H9 (cell line): ENCODE measurements at regions not wholly inside any gene's neighbourhood (a gene's known extent, or its start where the extent isn't known, plus 50 kb on each side); places are given as distances from the start of the nearest gene placed in this dataset.

ENCODE experiments used
- DNase-seq: peaks from one replicate; pipeline ENCODE4 v3.0.0-alpha.2; 2017
- H2AFZ ChIP-seq: one replicate; pipeline ENCODE4 v1.6.1; 2013; ENCODE audit warnings: mild to moderate bottlenecking, low read length, control low read depth, moderate library complexity
- H2AK5ac ChIP-seq: 2 replicates; pipeline ENCODE4 v1.6.1; 2013; ENCODE audit warnings: low read length, control low read depth, mixed read lengths; ENCODE audit not compliant: insufficient read length
- H2BK120ac ChIP-seq: one replicate; pipeline ENCODE4 v1.6.1; 2013; ENCODE audit warnings: low read depth, mild to moderate bottlenecking, low read length, control low read depth, inconsistent platforms; ENCODE audit not compliant: poor library complexity, severe bottlenecking
- H2BK12ac ChIP-seq: 2 replicates; pipeline ENCODE4 v1.6.1; 2013; ENCODE audit warnings: low read length, control low read depth, mixed read lengths, low read depth; ENCODE audit not compliant: insufficient read length
- H2BK15ac ChIP-seq: 2 replicates; pipeline ENCODE4 v1.6.1; 2013; ENCODE audit warnings: low read depth, low read length, control low read depth
- H2BK20ac ChIP-seq: one replicate; pipeline ENCODE4 v1.6.1; 2013; ENCODE audit warnings: low read depth, mild to moderate bottlenecking, low read length, control low read depth, inconsistent platforms; ENCODE audit not compliant: poor library complexity, severe bottlenecking
- H2BK5ac ChIP-seq: 2 replicates; pipeline ENCODE4 v1.6.1; 2013; ENCODE audit warnings: low read length, control low read depth, mixed read lengths; ENCODE audit not compliant: insufficient read length
- H3K14ac ChIP-seq: 2 replicates; pipeline ENCODE4 v1.6.1; 2013; ENCODE audit warnings: low read length, control low read depth; ENCODE audit not compliant: insufficient read depth
- H3K18ac ChIP-seq: 2 replicates; pipeline ENCODE4 v1.6.1; 2013; ENCODE audit warnings: low read depth, mild to moderate bottlenecking, mixed read lengths, low read length, control low read depth; ENCODE audit not compliant: insufficient read length
- H3K23ac ChIP-seq: 2 replicates; pipeline ENCODE4 v1.6.1; 2013; ENCODE audit warnings: low read length, control low read depth, mixed read lengths, low read depth; ENCODE audit not compliant: insufficient read length
- H3K23me2 ChIP-seq: 2 replicates; pipeline ENCODE4 v1.6.1; 2013; ENCODE audit warnings: low read depth, mild to moderate bottlenecking, mixed read lengths, low read length, control low read depth; ENCODE audit not compliant: insufficient read length, poor library complexity, severe bottlenecking
- H3K27ac ChIP-seq: 2 replicates; pipeline ENCODE4 v1.5.1; 2013; ENCODE audit warnings: low read length, control low read depth, mixed read lengths, low read depth; ENCODE audit not compliant: insufficient read length
- H3K27me3 ChIP-seq: 2 replicates; pipeline ENCODE4 v1.6.1; 2013; ENCODE audit warnings: low read length, control low read depth, inconsistent platforms; ENCODE audit not compliant: insufficient read depth
- H3K4ac ChIP-seq: 2 replicates; pipeline ENCODE4 v1.6.1; 2013; ENCODE audit warnings: low read depth, mild to moderate bottlenecking, control low read depth, inconsistent platforms, low read length, moderate library complexity
- H3K4me1 ChIP-seq: 2 replicates; pipeline ENCODE4 v1.6.1; 2013; ENCODE audit warnings: low read length, control low read depth, inconsistent platforms; ENCODE audit not compliant: insufficient read depth
- H3K4me2 ChIP-seq: 2 replicates; pipeline ENCODE4 v1.6.1; 2013; ENCODE audit warnings: low read length, control low read depth, mixed read lengths; ENCODE audit not compliant: insufficient read length, insufficient read depth
- H3K56ac ChIP-seq: 2 replicates; pipeline ENCODE4 v1.6.1; 2013; ENCODE audit warnings: low read depth, mild to moderate bottlenecking, mixed read lengths, low read length, control low read depth; ENCODE audit not compliant: insufficient read length
- H3K79me1 ChIP-seq: 2 replicates; pipeline ENCODE4 v1.6.1; 2013; ENCODE audit warnings: low read depth, mild to moderate bottlenecking, moderate library complexity, low read length, control low read depth, inconsistent platforms; ENCODE audit not compliant: insufficient read depth, poor library complexity, severe bottlenecking
- H3K79me2 ChIP-seq: 2 replicates; pipeline ENCODE4 v1.6.1; 2013; ENCODE audit warnings: low read length, control low read depth, inconsistent platforms; ENCODE audit not compliant: insufficient read depth
- H3K9ac ChIP-seq: 2 replicates; pipeline ENCODE4 v1.6.1; 2013; ENCODE audit warnings: low read length, control low read depth, mixed read lengths; ENCODE audit not compliant: insufficient read length; ENCODE audit errors: extremely low read depth
- H3K9me3 ChIP-seq: one replicate; pipeline ENCODE4 v1.6.1; 2013; ENCODE audit warnings: low read depth, low read length, inconsistent platforms; ENCODE audit not compliant: control insufficient read depth
- H3T11ph ChIP-seq: one replicate; pipeline ENCODE4 v1.6.1; 2013; ENCODE audit warnings: mild to moderate bottlenecking, low read length, control low read depth, inconsistent platforms
- H4K20me1 ChIP-seq: one replicate; pipeline ENCODE4 v1.6.1; 2013; ENCODE audit not compliant: control insufficient read depth, insufficient read length, insufficient read depth
- H4K5ac ChIP-seq: 2 replicates; pipeline ENCODE4 v1.6.1; 2013; ENCODE audit warnings: low read depth, mild to moderate bottlenecking, mixed read lengths, low read length, control low read depth; ENCODE audit not compliant: insufficient read length
- H4K8ac ChIP-seq: replicated peaks from 2 replicates; pipeline ENCODE4 v1.6.1; 2013; ENCODE audit warnings: low read length, control low read depth, mixed read lengths, low read depth; ENCODE audit not compliant: insufficient read length
- H4K91ac ChIP-seq: 2 replicates; pipeline ENCODE4 v1.6.1; 2013; ENCODE audit warnings: low read depth, mild to moderate bottlenecking, moderate library complexity, mixed read lengths, low read length, control low read depth; ENCODE audit not compliant: insufficient read length
- H3K27ac Mint-ChIP-seq, 3 experiments: 2 replicates in 2 of 3; 3 replicates in 1 of 3; pipeline ENCODE4 v1.8.0; 2020 to 2021; ENCODE audit warnings: mixed read lengths in 3 of 3, mild to moderate bottlenecking in 1 of 3, moderate library complexity in 1 of 3
- H3K27me3 Mint-ChIP-seq: 2 replicates; pipeline ENCODE4 v1.8.0; 2021; ENCODE audit warnings: low read depth, mild to moderate bottlenecking, moderate library complexity, mixed read lengths
- H3K36me3 Mint-ChIP-seq, 3 experiments: 2 replicates in 2 of 3; 3 replicates in 1 of 3; pipeline ENCODE4 v1.8.0; 2020 to 2021; ENCODE audit warnings: low read depth in 3 of 3, mixed read lengths in 3 of 3; ENCODE audit not compliant: insufficient read depth in 1 of 3
- H3K4me1 Mint-ChIP-seq, 2 experiments: 2 replicates each; pipeline ENCODE4 v1.8.0; 2020; ENCODE audit warnings: mixed read lengths in 2 of 2
- H3K4me3 Mint-ChIP-seq, 2 experiments: 2 replicates in 1 of 2; 3 replicates in 1 of 2; pipeline ENCODE4 v1.8.0; 2020 to 2021; ENCODE audit warnings: mild to moderate bottlenecking in 2 of 2, mixed read lengths in 2 of 2, moderate library complexity in 1 of 2
- H3K9me3 Mint-ChIP-seq, 2 experiments: 2 replicates in 1 of 2; 3 replicates in 1 of 2; pipeline ENCODE4 v1.8.0; 2020; ENCODE audit warnings: mild to moderate bottlenecking in 2 of 2, mixed read lengths in 2 of 2, moderate library complexity in 1 of 2
- WGBS: extraction: QIAGEN DNeasy Blood & Tissue Kit; methylation state at CpG from one replicate; pipeline ENCODE4 v1.1.7; 2013; ENCODE audit warnings: missing lambda C conversion rate, low lambda C conversion rate, mixed read lengths; ENCODE audit not compliant: insufficient read length; ENCODE audit errors: extremely low coverage; 5-methylcytosine and 5-hydroxymethylcytosine counted together
- TF ChIP-seq, protein P1 (sequence below): fragments of 200-600 bp; sonication (generic); conservative IDR thresholded peaks from 3 replicates; pipeline ENCODE4 v1.8.0; 2021; ENCODE audit warnings: antibody characterized with exemption, mild to moderate bottlenecking

DNA sequence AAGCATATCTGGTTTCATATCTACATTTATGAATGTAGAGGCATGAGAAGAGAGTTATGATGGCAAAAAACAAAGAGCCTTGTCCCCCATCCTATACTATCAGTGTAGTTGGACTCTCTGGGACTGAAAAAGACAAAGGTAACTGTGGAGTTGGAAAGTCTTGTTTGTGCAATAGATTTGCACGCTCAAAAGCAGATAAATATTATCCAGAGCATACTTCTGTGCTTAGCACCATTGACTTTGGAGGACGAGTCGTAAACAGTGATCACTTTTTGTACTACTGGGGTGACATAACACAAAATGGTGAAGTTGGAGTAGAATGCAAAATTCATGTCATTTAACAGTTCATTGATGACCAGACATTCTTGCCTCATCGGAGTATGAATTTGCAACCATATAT, 85.2 kb upstream of the EGFR start:
- no peaks in the 10 kb centered on the region for H3K23me2 ChIP-seq
- no peak overlapping the region for H4K5ac ChIP-seq
- H2BK12ac ChIP-seq = no peak overlapping the region
- H3K9ac ChIP-seq = no peak overlapping the region
- no peak overlapping the region for H3T11ph ChIP-seq
- no peak overlapping the region for H3K27ac ChIP-seq
- no CpG with 5 or more reads among the region's 4 CpGs for WGBS
- no peak for DNase-seq
- H3K18ac ChIP-seq = no peak overlapping the region
- no peaks in the 10 kb centered on the region for H3K79me2 ChIP-seq
- H3K4ac ChIP-seq = no peak overlapping the region
- H3K9me3 ChIP-seq = no peaks in the 10 kb centered on the region
- H2AFZ ChIP-seq = peak overlapping the region; percentile 23
- H3K4me3 Mint-ChIP-seq = peak overlapping the region; percentile 76 to 83
- no peaks in the 10 kb centered on the region for H3K27me3 ChIP-seq
- no peak overlapping the region for H3K23ac ChIP-seq
- no peak overlapping the region for H3K27ac Mint-ChIP-seq
- no peak overlapping the region for H2BK15ac ChIP-seq
- no peak overlapping the region for H4K91ac ChIP-seq
- H3K79me1 ChIP-seq = no peaks in the 10 kb centered on the region
- peaks cover 45% of the 10 kb centered on the region for H3K27me3 Mint-ChIP-seq
- H3K9me3 Mint-ChIP-seq = peaks cover 6 to 7% of the 10 kb centered on the region in 2 experiments
- no peak overlapping the region for H4K8ac ChIP-seq
- no peaks in the 10 kb centered on the region for H3K4me1 ChIP-seq
- H3K4me1 Mint-ChIP-seq = peaks cover 8 to 10% of the 10 kb centered on the region in 2 experiments
- no peak overlapping the region for H2BK120ac ChIP-seq
- no peaks in the 10 kb centered on the region for H4K20me1 ChIP-seq
- H2BK5ac ChIP-seq = no peak overlapping the region
- H2BK20ac ChIP-seq = no peak overlapping the region
- H3K36me3 Mint-ChIP-seq = peaks cover 0 to 8% (median 0%) of the 10 kb centered on the region in 3 experiments; a peak in 5 of 7 replicates
- no peak overlapping the region for H2AK5ac ChIP-seq
- TF ChIP-seq, protein P1, sequence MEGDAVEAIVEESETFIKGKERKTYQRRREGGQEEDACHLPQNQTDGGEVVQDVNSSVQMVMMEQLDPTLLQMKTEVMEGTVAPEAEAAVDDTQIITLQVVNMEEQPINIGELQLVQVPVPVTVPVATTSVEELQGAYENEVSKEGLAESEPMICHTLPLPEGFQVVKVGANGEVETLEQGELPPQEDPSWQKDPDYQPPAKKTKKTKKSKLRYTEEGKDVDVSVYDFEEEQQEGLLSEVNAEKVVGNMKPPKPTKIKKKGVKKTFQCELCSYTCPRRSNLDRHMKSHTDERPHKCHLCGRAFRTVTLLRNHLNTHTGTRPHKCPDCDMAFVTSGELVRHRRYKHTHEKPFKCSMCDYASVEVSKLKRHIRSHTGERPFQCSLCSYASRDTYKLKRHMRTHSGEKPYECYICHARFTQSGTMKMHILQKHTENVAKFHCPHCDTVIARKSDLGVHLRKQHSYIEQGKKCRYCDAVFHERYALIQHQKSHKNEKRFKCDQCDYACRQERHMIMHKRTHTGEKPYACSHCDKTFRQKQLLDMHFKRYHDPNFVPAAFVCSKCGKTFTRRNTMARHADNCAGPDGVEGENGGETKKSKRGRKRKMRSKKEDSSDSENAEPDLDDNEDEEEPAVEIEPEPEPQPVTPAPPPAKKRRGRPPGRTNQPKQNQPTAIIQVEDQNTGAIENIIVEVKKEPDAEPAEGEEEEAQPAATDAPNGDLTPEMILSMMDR = no peak
- peak overlapping the region; percentile 68 for H3K4me2 ChIP-seq
- H3K14ac ChIP-seq = no peak overlapping the region; the same call in 1 of the 2 replicates
- no peak overlapping the region for H3K56ac ChIP-seq
